HG03196 (cell line): ENCODE measurements at regions not wholly inside any gene's neighbourhood (a gene's known extent, or its start where the extent isn't known, plus 50 kb on each side); places are given as distances from the start of the nearest gene placed in this dataset.
"Not testable (repeated sequence)": the region's sequence is repeated elsewhere in the genome, so short reads cannot be mapped to it uniquely, and the experiment has no call there.

Source experiments
- ATAC-seq: cut with Tn5 transposase; IDR thresholded peaks from one replicate; pipeline ENCODE4 v1.9.1; 2021; ENCODE audit not compliant: unreplicated experiment

GRCh38 chr4:68720723-68721122, 50.3 kb upstream of the UGT2B15 start:
- not testable (repeated sequence) for ATAC-seq

GRCh38 chr4:68724426-68724825, 54.0 kb upstream of the UGT2B15 start:
- no peak for ATAC-seq

GRCh38 chr4:68724922-68725321, 54.5 kb upstream of the UGT2B15 start:
- no peak for ATAC-seq

- peak; percentile 94 for ATAC-seq
Observed at GRCh38 chr4:68732653-68733466, 62.4 kb upstream of the UGT2B15 start.

- ATAC-seq, result peak; percentile 54
Observed at GRCh38 chr4:68734095-68734494, 63.6 kb upstream of the UGT2B15 start.

- no peak for ATAC-seq
Observed at GRCh38 chr4:68735106-68735505, 64.7 kb upstream of the UGT2B15 start.

GRCh38 chr4:68736813-68737212, 66.4 kb upstream of the UGT2B15 start:
- ATAC-seq, result no peak

- ATAC-seq, result no peak
Observed at GRCh38 chr4:68738036-68738435, 67.6 kb upstream of the UGT2B15 start.

GRCh38 chr4:68744368-68744767, 71.4 kb upstream of the UGT2B10 start:
- ATAC-seq, result no peak

- ATAC-seq, result peak; percentile 70
Observed at GRCh38 chr4:68748181-68748991, 67.4 kb upstream of the UGT2B10 start.

- no peak for ATAC-seq
Observed at GRCh38 chr4:68750555-68750954, 65.2 kb upstream of the UGT2B10 start.

- no peak for ATAC-seq
Observed at GRCh38 chr4:68751138-68751537, 64.7 kb upstream of the UGT2B10 start.

- no peak for ATAC-seq
Observed at GRCh38 chr4:68765876-68766275, 49.9 kb upstream of the UGT2B10 start.
